Esophagus squamous epithelium (tissue), 5 donors: ENCODE measurements at regions not wholly inside any gene's neighbourhood (a gene's known extent, or its start where the extent isn't known, plus 50 kb on each side); places are given as distances from the start of the nearest gene placed in this dataset.

Experiments
- DNase-seq: peaks from one replicate; lab custom pipeline; 2025; lab: John Stamatoyannopoulos, UW
- H3K27ac ChIP-seq, 4 donors: fragments of 200-600 bp; sonication (generic); one replicate each; pipeline ENCODE4 v1.5.1; 2016 to 2019; ENCODE audit warnings: mild to moderate bottlenecking in 1 of 4
- H3K27me3 ChIP-seq, 4 donors: fragments of 200-600 bp; sonication (generic); 1 replicate in 3 of 4; 2 replicates in 1 of 4; pipeline versions ENCODE4 v1.5.1 to v1.6.0; 2017 to 2021; ENCODE audit warnings: antibody characterized with exemption in 1 of 4
- H3K36me3 ChIP-seq, 3 donors: fragments of 200-600 bp; sonication (generic); one replicate each; pipeline ENCODE4 v1.5.1; 2016 to 2019
- H3K4me1 ChIP-seq, 3 donors: fragments of 200-600 bp; sonication (generic); one replicate each; pipeline ENCODE4 v1.5.1; 2017 to 2019
- H3K4me3 ChIP-seq, 4 donors: fragments of 200-600 bp; sonication (generic); 1 replicate in 3 of 4; 2 replicates in 1 of 4; pipeline ENCODE4 v1.5.1; 2016 to 2019; ENCODE audit warnings: mild to moderate bottlenecking in 2 of 4, moderate library complexity in 1 of 4
- H3K9me3 ChIP-seq, 3 donors: fragments of 200-600 bp; sonication (generic); one replicate each; pipeline ENCODE4 v1.5.1; 2016 to 2019
- POLR2A ChIP-seq, 4 donors: fragments of 450-650 bp; IDR thresholded peaks; one replicate each; pipeline ENCODE4 v1.6.1; 2017; ENCODE audit warnings: antibody characterized with exemption in 4 of 4, mild to moderate bottlenecking in 4 of 4, moderate library complexity in 3 of 4
- WGBS, 2 donors: methylation state at CpG; one replicate each; pipeline ENCODE4 v1.1.5; 2018; 5-methylcytosine and 5-hydroxymethylcytosine counted together
- intact Hi-C: fragments of 100-400 bp; cut with DNase I; formaldehyde crosslinking; loops from one replicate; pipeline ENCODE4 v1.15.0; 2022
- TF ChIP-seq, protein P1 (sequence below), 6 experiments: fragments of 450-650 bp in 4 of 6; fragments of 200-600 bp in 2 of 6; sonication (generic) in 2 of 6; IDR thresholded peaks; one replicate each; pipeline ENCODE4 v1.5.1; 2016 to 2019; ENCODE audit warnings: antibody characterized with exemption in 6 of 6, mild to moderate bottlenecking in 4 of 6, moderate library complexity in 4 of 6
- donor health status: DM: yes; HTN: yes; CAD: no.

DNA sequence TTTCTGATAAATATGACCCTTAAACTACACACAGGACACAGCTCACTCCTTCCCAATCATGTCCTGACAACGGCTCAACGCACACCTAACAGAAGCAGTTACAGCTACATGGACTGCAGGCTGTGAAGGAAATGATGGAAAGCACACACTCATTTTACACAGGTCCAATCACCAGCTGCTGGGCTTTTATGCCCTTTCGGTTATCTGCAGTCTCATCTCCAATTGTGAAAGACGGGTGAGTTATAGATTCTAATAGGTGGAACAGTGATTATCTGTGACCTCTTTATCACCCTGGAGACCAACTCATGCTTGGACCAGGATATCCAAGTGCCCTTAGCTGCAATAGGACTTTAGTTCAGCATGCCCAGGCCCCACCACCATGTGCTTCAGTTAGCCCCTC lies 110.4 kb upstream of the CREB1 start:
- intact Hi-C loops = no loop called here
- Histone ChIP-seq H3K27ac (no peak overlapping the region), H3K4me3 (no peak overlapping the region), H3K27me3 (no peaks in the 10 kb centered on the region), H3K36me3 (no peaks in the 10 kb centered on the region), H3K4me1 (no peaks in the 10 kb centered on the region), H3K9me3 (no peaks in the 10 kb centered on the region)
- WGBS, 2 donors = 95 to 96% methylated on average over 4 of the region's 4 CpGs
- no peak for TF ChIP-seq POLR2A (IDR thresholded peaks at IDR 0.05)
- TF ChIP-seq, protein P1, sequence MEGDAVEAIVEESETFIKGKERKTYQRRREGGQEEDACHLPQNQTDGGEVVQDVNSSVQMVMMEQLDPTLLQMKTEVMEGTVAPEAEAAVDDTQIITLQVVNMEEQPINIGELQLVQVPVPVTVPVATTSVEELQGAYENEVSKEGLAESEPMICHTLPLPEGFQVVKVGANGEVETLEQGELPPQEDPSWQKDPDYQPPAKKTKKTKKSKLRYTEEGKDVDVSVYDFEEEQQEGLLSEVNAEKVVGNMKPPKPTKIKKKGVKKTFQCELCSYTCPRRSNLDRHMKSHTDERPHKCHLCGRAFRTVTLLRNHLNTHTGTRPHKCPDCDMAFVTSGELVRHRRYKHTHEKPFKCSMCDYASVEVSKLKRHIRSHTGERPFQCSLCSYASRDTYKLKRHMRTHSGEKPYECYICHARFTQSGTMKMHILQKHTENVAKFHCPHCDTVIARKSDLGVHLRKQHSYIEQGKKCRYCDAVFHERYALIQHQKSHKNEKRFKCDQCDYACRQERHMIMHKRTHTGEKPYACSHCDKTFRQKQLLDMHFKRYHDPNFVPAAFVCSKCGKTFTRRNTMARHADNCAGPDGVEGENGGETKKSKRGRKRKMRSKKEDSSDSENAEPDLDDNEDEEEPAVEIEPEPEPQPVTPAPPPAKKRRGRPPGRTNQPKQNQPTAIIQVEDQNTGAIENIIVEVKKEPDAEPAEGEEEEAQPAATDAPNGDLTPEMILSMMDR (IDR thresholded peaks at IDR 0.05) = no peak
- no peak for DNase-seq

DNA sequence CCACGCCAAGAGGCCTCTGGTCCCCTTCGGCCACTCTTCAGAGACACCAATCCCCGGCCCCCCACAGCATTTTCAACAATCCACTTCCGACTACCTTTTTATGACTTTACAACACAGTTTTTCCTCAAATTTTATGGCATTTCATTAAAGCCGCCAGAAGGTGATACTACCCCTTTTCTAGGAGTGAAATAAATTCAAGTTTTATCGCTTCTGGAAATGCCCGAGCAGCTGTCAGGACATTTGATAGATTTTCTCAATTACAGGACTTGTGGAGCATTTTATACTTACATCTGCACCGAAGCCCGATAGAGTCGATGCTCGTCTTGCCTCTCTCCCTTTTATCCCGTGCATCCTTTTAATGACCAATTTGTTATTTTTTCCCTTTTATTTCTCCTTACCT lies 108.1 kb upstream of the CREB1 start:
- Histone ChIP-seq H3K27ac (no peak overlapping the region), H3K36me3 (no peaks in the 10 kb centered on the region), H3K9me3 (no peaks in the 10 kb centered on the region), H3K4me1 (no peaks in the 10 kb centered on the region), H3K4me3 (no peak overlapping the region), H3K27me3 (no peaks in the 10 kb centered on the region)
- TF ChIP-seq, protein P1 (IDR thresholded peaks at IDR 0.05) = no peak
- TF ChIP-seq POLR2A (IDR thresholded peaks at IDR 0.05) = no peak
- intact Hi-C loops = no loop called here
- 94% methylated on average over 12 of the region's 12 CpGs for WGBS, 2 donors
- no peak for DNase-seq

DNA sequence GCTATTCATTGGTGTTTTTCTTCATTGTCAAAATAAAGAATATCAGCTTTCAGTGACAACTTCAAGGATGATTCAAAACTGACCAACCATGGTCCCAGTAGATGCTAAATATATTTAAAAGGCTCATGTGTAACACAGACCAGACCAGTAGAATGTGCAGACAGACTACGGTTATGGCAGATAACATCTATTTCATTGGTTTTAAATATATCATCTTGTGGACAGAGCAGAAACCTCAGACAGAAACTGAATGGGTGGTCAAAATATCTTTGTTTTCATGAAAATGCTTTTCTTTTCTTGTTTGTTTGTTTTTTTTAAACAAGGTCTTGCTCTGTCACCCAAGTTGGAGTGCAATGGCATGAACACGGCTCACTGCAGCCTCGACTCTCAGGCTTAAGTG lies 107.4 kb upstream of the CREB1 start:
- Histone ChIP-seq H3K9me3 (no peaks in the 10 kb centered on the region), H3K4me1 (no peaks in the 10 kb centered on the region), H3K27me3 (no peaks in the 10 kb centered on the region), H3K36me3 (no peaks in the 10 kb centered on the region), H3K27ac (no peak overlapping the region), H3K4me3 (no peak overlapping the region)
- DNase-seq = no peak
- no peak for TF ChIP-seq POLR2A (IDR thresholded peaks at IDR 0.05)
- TF ChIP-seq, protein P1 (IDR thresholded peaks at IDR 0.05) = no peak
- intact Hi-C loops = no loop called here
- WGBS, 2 donors = 83 to 88% methylated on average over 3 of the region's 3 CpGs

DNA sequence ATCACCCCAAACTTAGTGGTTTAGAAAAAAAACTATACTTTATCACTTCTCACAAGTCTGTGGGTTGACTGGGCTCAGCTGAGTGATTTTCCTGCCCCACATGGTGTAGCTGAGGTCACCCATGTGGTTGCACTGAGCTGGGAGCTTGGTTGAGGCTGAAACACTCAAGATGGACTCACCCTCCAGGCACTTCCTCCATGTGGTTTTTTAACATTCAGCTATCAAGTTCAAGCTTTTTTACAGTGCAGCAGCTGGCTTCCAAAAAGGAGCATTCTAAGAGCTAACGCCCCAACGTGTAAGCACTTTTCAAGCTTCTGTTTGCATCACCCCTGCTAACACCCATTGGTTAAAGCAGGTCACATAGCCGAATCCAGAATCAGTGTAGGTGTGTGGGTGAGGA lies 105.9 kb upstream of the CREB1 start:
- TF ChIP-seq, protein P1 (IDR thresholded peaks at IDR 0.05) = no peak
- no peak for TF ChIP-seq POLR2A (IDR thresholded peaks at IDR 0.05)
- no peak for DNase-seq
- Histone ChIP-seq H3K27me3 (no peaks in the 10 kb centered on the region), H3K4me1 (no peaks in the 10 kb centered on the region), H3K9me3 (no peaks in the 10 kb centered on the region), H3K4me3 (no peak overlapping the region), H3K27ac (no peak overlapping the region), H3K36me3 (no peaks in the 10 kb centered on the region)
- intact Hi-C loops = no loop called here
- 45 to 61% methylated on average over 2 to 3 of the region's 3 CpGs for WGBS, 2 donors

DNA sequence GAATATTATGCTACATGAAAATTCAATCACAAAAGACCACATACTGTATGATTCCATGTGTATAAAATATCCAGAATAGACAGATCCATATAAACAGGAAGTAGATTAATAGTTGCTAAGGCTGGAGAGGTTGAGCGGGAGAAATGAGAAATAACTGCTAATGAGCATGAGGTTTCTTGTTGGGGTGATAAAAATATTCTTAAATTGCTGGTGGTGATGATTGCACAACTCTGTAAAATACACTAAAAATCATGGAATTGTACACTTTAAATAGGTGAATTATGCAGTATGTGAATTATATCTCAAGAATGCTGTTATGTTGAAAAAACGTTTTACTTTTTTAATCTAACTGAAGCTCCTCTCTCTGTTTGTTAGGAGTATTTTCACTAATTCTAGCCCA lies 101.8 kb upstream of the CREB1 start:
- WGBS, 2 donors = 51 to 70% methylated on average over 2 of the region's 2 CpGs
- TF ChIP-seq, protein P1 (IDR thresholded peaks at IDR 0.05) = no peak
- TF ChIP-seq POLR2A (IDR thresholded peaks at IDR 0.05) = no peak
- Histone ChIP-seq H3K4me1 (no peaks in the 10 kb centered on the region), H3K36me3 (no peaks in the 10 kb centered on the region), H3K27me3 (no peaks in the 10 kb centered on the region), H3K4me3 (no peak overlapping the region), H3K9me3 (no peaks in the 10 kb centered on the region), H3K27ac (no peak overlapping the region)
- intact Hi-C loops = no loop called here
- DNase-seq = no peak
